ENCODE measurements at regions not wholly inside any gene's neighbourhood (a gene's known extent, or its start where the extent isn't known, plus 50 kb on each side); places are given as distances from the start of the nearest gene placed in this dataset.

DNA sequence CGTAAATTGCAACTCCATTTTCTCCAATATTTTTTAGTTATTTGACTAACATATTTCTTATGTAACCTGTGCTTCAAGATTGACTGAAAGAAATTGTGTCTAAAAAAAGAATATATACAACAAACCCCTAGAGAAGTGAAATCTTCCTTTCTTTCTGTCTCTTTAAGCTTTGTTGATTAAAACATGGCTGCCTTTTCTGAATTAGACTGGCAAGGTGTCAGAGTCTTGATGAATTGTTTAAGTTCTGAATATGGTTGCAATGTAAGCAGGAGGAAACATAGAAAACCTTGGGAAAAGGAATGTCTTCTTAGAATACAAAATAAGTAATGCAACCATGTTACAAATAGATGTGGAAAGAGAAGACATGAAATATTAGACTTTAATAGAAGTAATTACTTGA is 209.8 kb upstream of the CTNND2 start:
- H3K4ac ChIP-seq (replicated peaks; ENCODE audit: insufficient read length, low read depth, low read length), result no peak overlapping the region
- H2BK120ac ChIP-seq (replicated peaks; ENCODE audit: low read depth, low read length), result no peak overlapping the region
- no peaks in the 10 kb centered on the region for H3K36me3 ChIP-seq (ENCODE audit: control insufficient read depth in 2 of 4, insufficient read depth in 4 of 4, low read length in 3 of 4)
- no peak overlapping the region for H3K23ac ChIP-seq (ENCODE audit: insufficient read length)
- H2BK5ac ChIP-seq (ENCODE audit: low read depth, low read length), result no peak overlapping the region
- H2AK5ac ChIP-seq (ENCODE audit: low read depth, low read length), result no peak overlapping the region
- no peak overlapping the region for H2BK20ac ChIP-seq (ENCODE audit: low read length)
- ChIA-PET CTCF (ENCODE audit: partially characterized antibody) (no interaction called here), POLR2A (ENCODE audit: partially characterized antibody) (no interaction called here)
- no peaks in the 10 kb centered on the region for H3K79me2 ChIP-seq (ENCODE audit: control insufficient read depth in 1 of 2, insufficient read depth in 2 of 2, low read length in 2 of 2)
- no peak overlapping the region for H3K9ac ChIP-seq (replicated peaks in 1 of 4; ENCODE audit: extremely low read depth in 1 of 4, low read depth in 3 of 4, low read length in 3 of 4)
- H2BK15ac ChIP-seq (ENCODE audit: low read length), result no peak overlapping the region
- H3K14ac ChIP-seq (ENCODE audit: insufficient read length), result no peak overlapping the region
- H3K56ac ChIP-seq (replicated peaks; ENCODE audit: insufficient read length, low read depth, low read length), result no peak overlapping the region
- no peak overlapping the region for H4K91ac ChIP-seq (replicated peaks; ENCODE audit: insufficient read length, low read length)
- H3K27ac ChIP-seq (ENCODE audit: low read depth, low read length), result no peak overlapping the region
- no peak overlapping the region for H2BK12ac ChIP-seq (ENCODE audit: low read depth, low read length)
- no peak overlapping the region for H3K18ac ChIP-seq (ENCODE audit: extremely low read depth, low read length)
- H3K27me3 ChIP-seq (replicated peaks in 1 of 4; ENCODE audit: control insufficient read depth in 3 of 4, extremely low read depth in 1 of 4, insufficient read depth in 3 of 4, low read length in 3 of 4), result peaks cover 0 to 1% (median 0%) of the 10 kb centered on the region in 4 experiments; a peak in 1 of 7 replicates
- FAIRE-seq (no peak), DNase-seq (ENCODE audit: low read depth in 1 of 2, low spot score in 2 of 2) (no peak)
- no peaks in the 10 kb centered on the region for H3K79me1 ChIP-seq (ENCODE audit: low read depth, low read length)
- no peaks in the 10 kb centered on the region for H4K20me1 ChIP-seq (replicated peaks in 1 of 2; ENCODE audit: control insufficient read depth in 1 of 2, insufficient read depth in 2 of 2, low read length in 2 of 2)
- H3K4me2 ChIP-seq (ENCODE audit: insufficient read depth in 1 of 2, low read depth in 2 of 2, low read length in 2 of 2), result no peak overlapping the region
- no peaks in the 10 kb centered on the region for H3K23me2 ChIP-seq (ENCODE audit: low read depth, low read length)
- H3K4me1 ChIP-seq (replicated peaks in 1 of 4; ENCODE audit: control insufficient read depth in 3 of 4, insufficient read depth in 4 of 4, low read length in 3 of 4), result no peaks in the 10 kb centered on the region
- H2AFZ ChIP-seq (ENCODE audit: low read length), result no peak overlapping the region
- no peak overlapping the region for H4K8ac ChIP-seq (ENCODE audit: extremely low read depth, insufficient read depth, low read length)
- H3K9me3 ChIP-seq (ENCODE audit: insufficient read depth in 2 of 2, low read depth in 1 of 2, low read length in 1 of 2), result no peaks in the 10 kb centered on the region
- TF ChIP-seq GABPA (IDR thresholded peaks at IDR 0.05; ENCODE audit: borderline replicate concordance, insufficient read depth, low read length), result no peak
- TF ChIP-seq, protein P1, sequence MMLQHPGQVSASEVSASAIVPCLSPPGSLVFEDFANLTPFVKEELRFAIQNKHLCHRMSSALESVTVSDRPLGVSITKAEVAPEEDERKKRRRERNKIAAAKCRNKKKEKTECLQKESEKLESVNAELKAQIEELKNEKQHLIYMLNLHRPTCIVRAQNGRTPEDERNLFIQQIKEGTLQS (IDR thresholded peaks at IDR 0.05; ENCODE audit: insufficient read depth, low read depth, low read length), result no peak
- no peak for TF ChIP-seq BRCA1 (IDR thresholded peaks at IDR 0.05; ENCODE audit: low read depth, low read length)
- no peak for TF ChIP-seq NRF1 (IDR thresholded peaks at IDR 0.05; ENCODE audit: low read depth, low read length)
- no peak overlapping the region for H3K4me3 ChIP-seq (ENCODE audit: extremely low read depth in 1 of 4, insufficient read depth in 2 of 4, low read depth in 3 of 4, low read length in 4 of 4)
- 93% methylated on average over 1 of the region's 1 CpG; no CpG with 5 or more reads in 1 of the 2 experiments for WGBS, 2 experiments (ENCODE audit: extremely low coverage in 1 of 2, insufficient coverage in 1 of 2, insufficient read length in 1 of 2, insufficient replicate concordance in 2 of 2, low coverage in 1 of 2, low lambda C conversion rate in 2 of 2, missing lambda C conversion rate in 1 of 2)
- no peak overlapping the region for H4K5ac ChIP-seq (ENCODE audit: insufficient read length, low read depth, low read length)

Data from H1 (cell line).